ENCODE measurements at regions not wholly inside any gene's neighbourhood (a gene's known extent, or its start where the extent isn't known, plus 50 kb on each side); places are given as distances from the start of the nearest gene placed in this dataset.

- H3K79me2 ChIP-seq (replicated peaks; ENCODE audit: insufficient read depth, low read length): no peaks in the 10 kb centered on the region
- H3K27me3 ChIP-seq (ENCODE audit: insufficient read depth, low read depth, low read length): no peaks in the 10 kb centered on the region
- no peaks in the 10 kb centered on the region for H3K9me2 ChIP-seq (ENCODE audit: insufficient read depth, low read length)
- H3K4me3 ChIP-seq (ENCODE audit: low read length): no peak overlapping the region
- H3K36me3 ChIP-seq (ENCODE audit: insufficient read depth, low read length): no peaks in the 10 kb centered on the region
- H2AFZ ChIP-seq (ENCODE audit: low read depth, low read length): no peak overlapping the region
- no peak overlapping the region for H3K9ac ChIP-seq (ENCODE audit: low read length)
- H3K9me3 ChIP-seq (ENCODE audit: low read length): no peaks in the 10 kb centered on the region
- H4K20me1 ChIP-seq (ENCODE audit: insufficient read depth): no peaks in the 10 kb centered on the region
- no peaks in the 10 kb centered on the region for H3F3A ChIP-seq (ENCODE audit: insufficient read depth, low read length, poor library complexity, severe bottlenecking)
- H3K27ac ChIP-seq (ENCODE audit: low read length): no peak overlapping the region
- H3K4me2 ChIP-seq (ENCODE audit: low read length): no peak overlapping the region
- TF ChIP-seq EP300 (conservative IDR thresholded peaks at IDR 0.05; ENCODE audit: poor library complexity, severe bottlenecking) (no peak), SMC3 (conservative IDR thresholded peaks at IDR 0.05; ENCODE audit: poor library complexity) (no peak), MXI1 (conservative IDR thresholded peaks at IDR 0.05; ENCODE audit: poor library complexity, severe bottlenecking) (no peak), POLR2AphosphoS5 (IDR thresholded peaks at IDR 0.05) (no peak)
Observed at GRCh38 chr12:93244514-93245077, 133.1 kb upstream of the NUDT4 start.

DNA sequence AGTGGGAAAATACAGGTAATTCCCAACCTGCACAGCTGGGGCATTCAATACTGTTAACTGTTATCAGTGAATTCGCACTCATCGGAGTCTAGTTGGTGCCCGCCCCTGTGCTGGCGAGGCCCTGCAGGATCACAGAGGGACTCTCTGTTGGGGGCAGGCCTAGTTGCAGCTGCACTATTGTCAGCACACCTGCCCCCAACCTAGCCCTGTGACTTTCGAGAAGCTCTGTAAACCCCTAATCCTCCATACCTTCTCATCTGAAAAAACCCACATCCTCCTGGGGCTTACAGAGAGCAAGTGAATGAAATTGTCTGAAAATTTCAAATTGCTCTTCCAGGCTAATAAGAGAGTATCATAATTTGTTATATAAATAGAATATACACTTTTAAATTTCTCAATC is 132.2 kb upstream of the NUDT4 start:
- Histone ChIP-seq H4K20me1 (ENCODE audit: insufficient read depth) (no peaks in the 10 kb centered on the region), H3K9me2 (ENCODE audit: insufficient read depth, low read length) (no peaks in the 10 kb centered on the region), H3K79me2 (replicated peaks; ENCODE audit: insufficient read depth, low read length) (no peaks in the 10 kb centered on the region), H3K4me2 (ENCODE audit: low read length) (no peak overlapping the region), H3K9me3 (ENCODE audit: low read length) (no peaks in the 10 kb centered on the region), H2AFZ (ENCODE audit: low read depth, low read length) (no peak overlapping the region), H3K4me3 (ENCODE audit: low read length) (no peak overlapping the region), H3K27ac (ENCODE audit: low read length) (no peak overlapping the region), H3K9ac (ENCODE audit: low read length) (no peak overlapping the region), H3F3A (ENCODE audit: insufficient read depth, low read length, poor library complexity, severe bottlenecking) (no peaks in the 10 kb centered on the region), H3K36me3 (ENCODE audit: insufficient read depth, low read length) (no peaks in the 10 kb centered on the region), H3K27me3 (ENCODE audit: insufficient read depth, low read depth, low read length) (no peaks in the 10 kb centered on the region)
- TF ChIP-seq EZH2 (IDR thresholded peaks at IDR 0.05; ENCODE audit: borderline replicate concordance, insufficient read depth, low read length, poor library complexity, severe bottlenecking): no peak
- no peak for TF ChIP-seq RAD21 (conservative IDR thresholded peaks at IDR 0.05)
- TF ChIP-seq TAF1 (IDR thresholded peaks at IDR 0.05; ENCODE audit: low read depth): no peak
- TF ChIP-seq POLR2AphosphoS5 (IDR thresholded peaks at IDR 0.05): no peak
- TF ChIP-seq EP300 (conservative IDR thresholded peaks at IDR 0.05; ENCODE audit: poor library complexity, severe bottlenecking): no peak
- no peak for TF ChIP-seq MXI1 (conservative IDR thresholded peaks at IDR 0.05; ENCODE audit: poor library complexity, severe bottlenecking)
- TF ChIP-seq SMC3 (conservative IDR thresholded peaks at IDR 0.05; ENCODE audit: poor library complexity): no peak
- no peak for TF ChIP-seq CTCF (IDR thresholded peaks at IDR 0.05; ENCODE audit: poor library complexity, severe bottlenecking)
- TF ChIP-seq, protein P1, sequence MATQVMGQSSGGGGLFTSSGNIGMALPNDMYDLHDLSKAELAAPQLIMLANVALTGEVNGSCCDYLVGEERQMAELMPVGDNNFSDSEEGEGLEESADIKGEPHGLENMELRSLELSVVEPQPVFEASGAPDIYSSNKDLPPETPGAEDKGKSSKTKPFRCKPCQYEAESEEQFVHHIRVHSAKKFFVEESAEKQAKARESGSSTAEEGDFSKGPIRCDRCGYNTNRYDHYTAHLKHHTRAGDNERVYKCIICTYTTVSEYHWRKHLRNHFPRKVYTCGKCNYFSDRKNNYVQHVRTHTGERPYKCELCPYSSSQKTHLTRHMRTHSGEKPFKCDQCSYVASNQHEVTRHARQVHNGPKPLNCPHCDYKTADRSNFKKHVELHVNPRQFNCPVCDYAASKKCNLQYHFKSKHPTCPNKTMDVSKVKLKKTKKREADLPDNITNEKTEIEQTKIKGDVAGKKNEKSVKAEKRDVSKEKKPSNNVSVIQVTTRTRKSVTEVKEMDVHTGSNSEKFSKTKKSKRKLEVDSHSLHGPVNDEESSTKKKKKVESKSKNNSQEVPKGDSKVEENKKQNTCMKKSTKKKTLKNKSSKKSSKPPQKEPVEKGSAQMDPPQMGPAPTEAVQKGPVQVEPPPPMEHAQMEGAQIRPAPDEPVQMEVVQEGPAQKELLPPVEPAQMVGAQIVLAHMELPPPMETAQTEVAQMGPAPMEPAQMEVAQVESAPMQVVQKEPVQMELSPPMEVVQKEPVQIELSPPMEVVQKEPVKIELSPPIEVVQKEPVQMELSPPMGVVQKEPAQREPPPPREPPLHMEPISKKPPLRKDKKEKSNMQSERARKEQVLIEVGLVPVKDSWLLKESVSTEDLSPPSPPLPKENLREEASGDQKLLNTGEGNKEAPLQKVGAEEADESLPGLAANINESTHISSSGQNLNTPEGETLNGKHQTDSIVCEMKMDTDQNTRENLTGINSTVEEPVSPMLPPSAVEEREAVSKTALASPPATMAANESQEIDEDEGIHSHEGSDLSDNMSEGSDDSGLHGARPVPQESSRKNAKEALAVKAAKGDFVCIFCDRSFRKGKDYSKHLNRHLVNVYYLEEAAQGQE (IDR thresholded peaks at IDR 0.05; ENCODE audit: borderline replicate concordance): no peak

Data from neural cell (in vitro differentiated cells).